ENCODE measurements at regions not wholly inside any gene's neighbourhood (a gene's known extent, or its start where the extent isn't known, plus 50 kb on each side); places are given as distances from the start of the nearest gene placed in this dataset.

GRCh38 chr7:46230298-46230989 is 309.4 kb upstream of the IGFBP3 start:
- no peaks in the 10 kb centered on the region for H3K4me1 ChIP-seq
- no peaks in the 10 kb centered on the region for H3K36me3 ChIP-seq
- no peaks in the 10 kb centered on the region for H3K27me3 ChIP-seq
- H3K9me3 ChIP-seq: no peaks in the 10 kb centered on the region
- H3K4me3 ChIP-seq: no peak overlapping the region
- DNase-seq: no peak
- TF ChIP-seq POLR2A (IDR thresholded peaks at IDR 0.05) (no peak), CTCF (IDR thresholded peaks at IDR 0.05) (no peak)
- no peak overlapping the region for H3K27ac ChIP-seq
- intact Hi-C loops (cut with DNase I; ENCODE audit: low total_unique reads): no loop called here

GRCh38 chr7:46229409-46229808 is 308.3 kb upstream of the IGFBP3 start:
- Histone ChIP-seq H3K36me3 (no peaks in the 10 kb centered on the region), H3K4me3 (no peak overlapping the region), H3K27me3 (no peaks in the 10 kb centered on the region), H3K9me3 (no peaks in the 10 kb centered on the region), H3K27ac (no peak overlapping the region), H3K4me1 (no peaks in the 10 kb centered on the region)
- DNase-seq: no peak
- TF ChIP-seq CTCF (IDR thresholded peaks at IDR 0.05) (no peak), POLR2A (IDR thresholded peaks at IDR 0.05) (no peak)
- intact Hi-C loops (cut with DNase I; ENCODE audit: low total_unique reads): no loop called here

- no peaks in the 10 kb centered on the region for H3K4me1 ChIP-seq
- DNase-seq: no peak
- intact Hi-C loops (cut with DNase I; ENCODE audit: low total_unique reads): no loop called here
- no peak overlapping the region for H3K4me3 ChIP-seq
- no peaks in the 10 kb centered on the region for H3K27me3 ChIP-seq
- no peaks in the 10 kb centered on the region for H3K36me3 ChIP-seq
- TF ChIP-seq CTCF (IDR thresholded peaks at IDR 0.05) (no peak), POLR2A (IDR thresholded peaks at IDR 0.05) (no peak)
- H3K27ac ChIP-seq: no peak overlapping the region
- H3K9me3 ChIP-seq: no peaks in the 10 kb centered on the region
Measured at GRCh38 chr7:46226860-46227259, 305.8 kb upstream of the IGFBP3 start.

GRCh38 chr7:46224363-46224762 is 303.3 kb upstream of the IGFBP3 start:
- no peaks in the 10 kb centered on the region for H3K9me3 ChIP-seq

More at GRCh38 chr7:46224363-46224762, 303.3 kb upstream of the IGFBP3 start:
- H3K27me3 ChIP-seq: no peaks in the 10 kb centered on the region
- H3K36me3 ChIP-seq: no peaks in the 10 kb centered on the region
- no peak overlapping the region for H3K4me3 ChIP-seq
- TF ChIP-seq CTCF (IDR thresholded peaks at IDR 0.05) (no peak), POLR2A (IDR thresholded peaks at IDR 0.05) (no peak)
- H3K4me1 ChIP-seq: no peaks in the 10 kb centered on the region
- no peak for DNase-seq
- H3K27ac ChIP-seq: no peak overlapping the region
- intact Hi-C loops (cut with DNase I; ENCODE audit: low total_unique reads): no loop called here
